Stimulated activated CD8-positive, alpha-beta memory T cell treated with anti-CD3 and anti-CD28 coated beads, Interleukin-15, amount 100 ng/mL, for 24 hours (primary cell): ENCODE measurements at regions not wholly inside any gene's neighbourhood (a gene's known extent, or its start where the extent isn't known, plus 50 kb on each side); places are given as distances from the start of the nearest gene placed in this dataset.
"Not testable (repeated sequence)": the region's sequence is repeated elsewhere in the genome, so short reads cannot be mapped to it uniquely, and the experiment has no call there.

Experiments used
- DNase-seq: peaks from one replicate; pipeline ENCODE4 v3.0.0-alpha.2; 2020; ENCODE audit warnings: low read depth

GRCh38 chr2:83967854-83968253, 491.2 kb downstream of the SUCLG1 start:
- no peak for DNase-seq

DNA sequence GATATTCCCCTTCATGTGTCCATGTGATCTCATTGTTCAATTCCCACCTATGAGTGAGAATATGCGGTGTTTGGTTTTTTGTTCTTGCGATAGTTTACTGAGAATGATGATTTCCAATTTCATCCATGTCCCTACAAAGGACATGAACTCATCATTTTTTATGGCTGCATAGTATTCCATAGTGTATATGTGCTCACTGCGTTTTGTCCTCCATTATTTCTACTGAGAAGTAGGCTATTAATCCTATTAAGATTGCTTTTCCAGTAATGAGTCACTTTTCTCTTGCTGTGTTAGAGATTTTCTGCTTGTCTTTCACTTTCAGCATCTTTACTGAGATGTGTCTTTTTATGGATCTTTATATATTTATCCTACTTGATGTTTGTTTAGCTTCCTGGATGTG, 492.1 kb downstream of the SUCLG1 start:
- DNase-seq: not testable (repeated sequence)

DNA sequence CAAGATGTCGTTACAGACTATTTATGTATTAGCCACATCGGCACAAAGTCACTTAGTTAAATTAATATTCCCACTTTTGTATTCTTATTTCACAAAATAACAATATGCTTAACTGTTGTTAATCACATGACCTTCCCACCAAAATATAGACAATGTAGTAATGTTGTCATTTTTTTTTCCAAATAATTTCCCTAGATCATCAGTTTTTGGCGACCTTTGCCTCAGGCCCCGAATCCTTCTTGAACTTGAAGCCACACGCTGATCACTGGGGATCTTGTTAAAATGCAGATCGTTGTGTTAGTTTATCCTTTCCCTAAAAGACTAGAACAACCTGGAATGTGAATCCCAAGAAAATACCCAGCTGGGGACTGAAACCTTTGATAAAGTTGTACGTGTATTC, 497.6 kb downstream of the SUCLG1 start:
- DNase-seq: no peak

DNA sequence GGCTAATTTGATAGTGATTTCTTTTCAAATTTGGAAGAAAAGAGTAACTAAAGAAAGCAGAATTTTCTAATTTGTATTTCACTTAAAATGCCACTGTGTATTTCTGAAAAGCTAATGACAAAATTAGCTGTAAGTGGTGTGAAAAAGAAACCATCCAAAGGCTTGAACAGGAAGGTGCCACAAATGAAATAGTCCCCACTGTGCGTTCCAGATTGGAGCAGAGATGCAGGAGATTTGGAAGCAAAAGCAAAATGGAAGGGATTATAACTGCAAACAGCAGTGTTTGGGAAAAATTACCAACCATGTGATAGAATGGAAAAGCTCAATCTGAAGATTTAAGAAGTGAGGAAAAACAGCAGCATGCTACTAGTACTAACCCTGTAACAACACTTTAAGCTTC, 498.7 kb downstream of the SUCLG1 start:
- no peak for DNase-seq

GRCh38 chr2:83959266-83959665, 499.8 kb downstream of the SUCLG1 start:
- DNase-seq: no peak

DNA sequence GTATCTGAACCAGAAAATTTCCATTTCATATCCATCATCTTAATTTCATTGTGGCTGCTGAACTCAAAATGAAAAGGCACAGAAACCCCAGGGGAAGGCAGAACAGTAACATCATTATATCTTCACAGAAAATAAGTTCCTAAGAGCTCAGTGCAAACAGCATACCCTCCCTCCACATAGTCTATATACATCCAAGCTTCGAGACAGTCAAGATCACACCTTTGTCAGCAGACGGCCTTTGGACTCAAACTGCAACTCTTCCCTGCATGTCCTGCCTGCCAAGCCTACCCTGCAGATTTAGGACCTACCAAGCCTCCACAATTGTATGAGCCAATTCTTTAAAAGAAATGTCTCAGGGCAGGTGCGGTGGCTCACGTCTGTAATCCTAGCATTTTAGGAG, 502.1 kb downstream of the SUCLG1 start:
- no peak for DNase-seq

DNA sequence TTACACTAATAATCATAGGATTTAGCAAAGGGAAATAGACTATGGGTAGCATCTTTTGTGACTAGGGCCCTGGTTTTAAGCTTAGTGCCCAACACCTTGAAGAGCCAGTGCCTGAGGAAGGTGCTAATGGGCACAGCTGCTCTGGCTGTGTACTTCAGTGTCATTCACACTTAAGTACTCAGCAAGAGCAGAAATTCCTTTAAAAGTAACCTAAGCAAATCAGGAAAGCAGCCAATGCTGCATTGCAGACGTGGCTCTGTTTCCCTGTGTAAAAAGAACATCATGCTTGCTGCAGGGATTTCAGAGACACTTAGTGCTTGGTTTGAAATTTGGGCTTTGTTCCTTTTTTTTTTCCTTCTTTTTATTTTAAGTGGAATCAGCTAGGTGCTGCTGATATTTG, 505.4 kb downstream of the SUCLG1 start:
- DNase-seq: no peak

- DNase-seq: no peak
These were observed 507.6 kb downstream of the SUCLG1 start for GRCh38 chr2:83951378-83951947.

DNA sequence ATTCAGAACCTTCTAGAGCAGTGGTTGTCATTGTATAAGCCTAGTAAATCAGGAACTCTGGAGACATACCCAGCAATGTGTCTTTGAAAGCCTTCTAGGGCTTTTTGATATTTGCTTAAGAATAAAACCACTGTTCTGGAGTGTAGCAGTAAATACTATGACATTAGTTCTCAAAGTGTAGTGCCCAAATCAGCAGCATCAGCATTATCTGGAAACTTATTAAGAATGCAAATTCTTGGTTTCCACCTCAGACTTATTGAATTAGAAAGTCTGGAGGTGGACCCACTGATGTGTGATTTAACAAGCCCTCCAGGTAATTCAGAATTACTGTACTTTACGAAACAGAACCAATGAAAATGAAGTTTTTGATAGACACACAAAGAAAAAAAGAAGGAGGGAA, 509.7 kb downstream of the SUCLG1 start:
- DNase-seq: no peak

GRCh38 chr2:83944191-83944590, 514.9 kb downstream of the SUCLG1 start:
- DNase-seq: no peak

- DNase-seq: no peak
These were observed 515.8 kb downstream of the SUCLG1 start for GRCh38 chr2:83943265-83943664.

- DNase-seq: no peak
These were observed 517.2 kb downstream of the SUCLG1 start for GRCh38 chr2:83941886-83942285.

DNA sequence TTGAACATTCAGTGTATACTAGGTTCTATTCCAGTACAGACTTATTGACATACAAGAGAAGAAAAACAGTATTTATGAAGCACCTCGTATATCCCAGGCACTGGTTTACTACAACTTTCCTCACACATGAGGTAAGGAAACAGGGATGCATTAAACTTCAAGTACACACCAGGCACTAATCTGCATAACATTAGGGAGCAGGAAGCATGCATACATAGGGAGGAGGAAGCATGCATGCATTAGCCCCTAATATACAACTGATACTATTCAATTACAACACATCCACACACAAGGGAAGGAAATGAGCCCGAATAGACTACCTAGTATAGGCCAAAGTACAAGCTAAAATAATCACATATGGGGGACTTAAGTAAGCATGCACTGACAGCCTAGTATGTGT, 525.3 kb downstream of the SUCLG1 start:
- no peak for DNase-seq

GRCh38 chr2:83923531-83923930, 535.5 kb downstream of the SUCLG1 start:
- DNase-seq: no peak

DNA sequence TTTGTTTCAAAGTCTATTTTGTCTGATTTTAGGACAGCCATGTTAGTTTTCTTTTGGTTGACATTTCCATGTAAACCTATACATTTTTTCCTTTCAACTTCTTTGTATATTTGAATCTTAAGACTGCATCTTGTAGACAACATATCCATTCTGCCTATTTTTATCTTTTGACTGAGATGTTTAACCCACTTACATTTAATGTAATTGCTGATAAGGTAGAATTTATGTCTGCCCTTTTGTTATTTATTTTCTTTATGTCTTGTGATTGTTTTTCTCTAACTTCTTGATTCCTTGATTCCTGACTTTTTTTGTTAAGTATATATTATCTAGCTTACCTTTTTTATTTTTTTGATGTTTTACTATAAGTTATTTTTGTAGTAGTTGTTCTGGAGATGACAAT, 542.5 kb downstream of the SUCLG1 start:
- no peak for DNase-seq

- no peak for DNase-seq
These were observed 543.7 kb downstream of the SUCLG1 start for GRCh38 chr2:83915381-83915780.

DNA sequence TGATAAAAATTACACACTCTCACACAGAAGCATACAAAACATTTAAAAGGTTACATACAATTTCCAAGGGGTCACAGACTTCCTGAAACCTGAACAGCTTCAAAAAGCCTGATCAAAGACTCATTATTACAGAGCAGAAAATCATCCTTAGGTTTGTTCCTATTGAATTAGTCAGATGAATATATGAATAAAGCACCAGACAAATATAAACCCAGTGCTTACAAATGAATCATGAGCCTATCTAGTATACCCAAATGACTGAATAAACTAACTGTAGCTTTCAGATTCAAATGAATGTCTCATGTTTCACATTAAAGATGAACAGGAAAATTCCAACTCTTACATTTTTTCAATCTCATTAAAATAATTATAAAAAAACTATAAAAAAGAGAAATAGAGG, 550.3 kb downstream of the SUCLG1 start:
- DNase-seq: no peak

DNA sequence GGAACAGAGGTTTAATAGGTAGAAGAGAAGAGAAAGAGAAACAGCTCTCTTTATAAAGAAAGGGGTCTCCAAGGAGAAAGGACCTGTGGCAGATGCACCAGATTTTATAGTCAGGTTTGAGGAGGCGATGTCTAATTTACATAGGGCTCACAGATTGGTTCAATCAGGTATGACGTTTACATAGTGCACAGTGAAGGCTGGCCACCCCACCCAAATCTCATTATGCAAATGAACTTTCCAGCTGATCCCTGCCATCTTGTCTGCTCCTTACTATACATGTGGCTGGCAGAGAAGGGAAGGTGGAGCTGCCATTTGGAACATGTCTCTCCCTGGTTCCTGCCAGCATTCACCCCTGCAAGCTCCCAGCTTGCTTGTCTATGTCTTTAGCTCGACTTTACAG, 557.8 kb downstream of the SUCLG1 start:
- DNase-seq: no peak

GRCh38 chr2:83900862-83901261, 558.2 kb downstream of the SUCLG1 start:
- no peak for DNase-seq

DNA sequence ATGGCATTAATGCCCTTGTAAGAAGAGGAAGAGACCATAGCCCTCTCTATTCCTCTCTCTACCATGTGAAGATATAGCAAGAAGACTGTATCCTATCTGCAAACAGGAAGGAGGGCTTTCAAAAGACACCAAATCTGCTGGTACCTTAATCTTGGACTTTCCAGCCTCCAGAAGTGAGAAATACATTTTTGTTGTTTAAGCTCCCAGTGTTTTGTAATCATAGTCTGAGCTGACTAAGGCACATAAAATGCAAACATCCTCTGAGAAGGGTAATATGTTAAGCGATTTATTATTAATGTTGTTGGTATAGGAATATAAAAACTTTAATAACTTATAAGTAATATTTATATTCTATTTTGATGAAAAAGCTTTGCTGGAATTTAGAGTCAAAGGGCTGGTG, 559.8 kb downstream of the SUCLG1 start:
- DNase-seq: no peak

- no peak for DNase-seq
These were observed 564.1 kb downstream of the SUCLG1 start for GRCh38 chr2:83894976-83895375.

DNA sequence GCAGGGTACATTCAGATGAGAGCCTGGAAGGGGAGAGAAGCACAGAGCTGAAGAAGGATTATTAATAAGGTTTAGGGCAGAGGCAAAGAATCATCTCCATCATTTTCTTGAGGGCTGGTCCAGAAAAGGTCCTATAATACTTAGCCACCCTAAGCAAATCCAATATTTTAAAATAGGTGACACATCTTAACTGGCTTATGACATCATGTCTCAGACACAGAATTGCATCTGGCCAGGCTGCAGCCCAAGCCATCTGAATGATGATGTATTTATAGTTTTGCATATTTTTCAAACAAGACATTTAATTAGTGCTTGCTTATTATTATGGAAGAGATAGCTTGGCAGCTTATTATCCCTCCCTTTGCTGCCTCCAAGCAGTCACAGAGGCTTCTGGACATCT, 571.3 kb downstream of the SUCLG1 start:
- no peak for DNase-seq

GRCh38 chr2:83879127-83879526, 580.0 kb downstream of the SUCLG1 start:
- no peak for DNase-seq

DNA sequence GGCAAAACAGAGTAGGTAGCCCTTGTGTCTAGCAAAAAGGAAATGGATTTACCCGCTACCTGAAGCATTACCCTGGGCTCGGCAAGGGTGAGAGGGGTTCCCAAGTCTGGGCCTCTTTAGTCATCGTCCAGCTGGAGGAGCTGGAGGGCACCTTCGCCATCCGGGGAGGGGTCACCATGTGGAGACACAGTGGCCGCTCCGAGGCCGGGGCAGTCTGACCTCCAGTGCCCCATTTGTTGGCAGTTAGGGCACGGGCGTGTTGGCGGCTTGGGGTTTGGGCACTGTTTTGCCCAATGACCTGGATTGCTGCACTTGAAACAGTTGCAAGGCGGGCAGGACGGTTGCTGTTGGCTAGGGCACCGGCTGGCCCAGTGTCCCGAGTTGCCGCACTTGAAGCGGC, 581.8 kb downstream of the SUCLG1 start:
- not testable (repeated sequence) for DNase-seq
